ENCODE measurements at regions not wholly inside any gene's neighbourhood (a gene's known extent, or its start where the extent isn't known, plus 50 kb on each side); places are given as distances from the start of the nearest gene placed in this dataset.

DNA sequence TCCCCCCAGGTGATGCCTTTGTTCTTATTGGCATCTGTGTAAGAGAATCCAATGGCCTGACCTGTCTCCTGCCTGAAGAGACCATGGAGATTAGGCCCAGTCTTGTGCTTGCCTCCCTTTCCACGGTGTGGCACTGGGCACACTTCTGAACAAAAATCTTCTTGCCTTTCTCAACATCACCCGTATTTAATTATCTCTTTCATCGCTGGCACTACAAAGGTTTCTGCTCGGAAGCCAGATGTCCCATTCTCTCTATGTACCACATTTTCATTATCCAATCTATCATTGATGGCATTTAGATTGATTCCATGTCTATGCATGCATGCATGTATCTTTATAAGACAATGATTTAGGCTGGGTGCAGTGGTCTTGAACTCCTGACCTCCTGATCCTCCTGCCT, 74.3 kb downstream of the SLC25A15 start:
- 74 to 95% methylated on average over 4 of the region's 4 CpGs for WGBS, 2 donors
- DNase-seq = no peak
- intact Hi-C loops (cut with DNase I) = no loop called here
- Histone ChIP-seq H3K9me3 (no peaks in the 10 kb centered on the region), H3K36me3 (no peaks in the 10 kb centered on the region), H3K27ac (no peak overlapping the region), H3K4me1 (no peaks in the 10 kb centered on the region), H3K27me3 (no peaks in the 10 kb centered on the region), H3K4me3 (no peak overlapping the region)
- TF ChIP-seq, protein P1, sequence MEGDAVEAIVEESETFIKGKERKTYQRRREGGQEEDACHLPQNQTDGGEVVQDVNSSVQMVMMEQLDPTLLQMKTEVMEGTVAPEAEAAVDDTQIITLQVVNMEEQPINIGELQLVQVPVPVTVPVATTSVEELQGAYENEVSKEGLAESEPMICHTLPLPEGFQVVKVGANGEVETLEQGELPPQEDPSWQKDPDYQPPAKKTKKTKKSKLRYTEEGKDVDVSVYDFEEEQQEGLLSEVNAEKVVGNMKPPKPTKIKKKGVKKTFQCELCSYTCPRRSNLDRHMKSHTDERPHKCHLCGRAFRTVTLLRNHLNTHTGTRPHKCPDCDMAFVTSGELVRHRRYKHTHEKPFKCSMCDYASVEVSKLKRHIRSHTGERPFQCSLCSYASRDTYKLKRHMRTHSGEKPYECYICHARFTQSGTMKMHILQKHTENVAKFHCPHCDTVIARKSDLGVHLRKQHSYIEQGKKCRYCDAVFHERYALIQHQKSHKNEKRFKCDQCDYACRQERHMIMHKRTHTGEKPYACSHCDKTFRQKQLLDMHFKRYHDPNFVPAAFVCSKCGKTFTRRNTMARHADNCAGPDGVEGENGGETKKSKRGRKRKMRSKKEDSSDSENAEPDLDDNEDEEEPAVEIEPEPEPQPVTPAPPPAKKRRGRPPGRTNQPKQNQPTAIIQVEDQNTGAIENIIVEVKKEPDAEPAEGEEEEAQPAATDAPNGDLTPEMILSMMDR (IDR thresholded peaks at IDR 0.05) = no peak
- TF ChIP-seq EP300 (IDR thresholded peaks at IDR 0.05) (no peak), POLR2A (IDR thresholded peaks at IDR 0.05) (no peak), POLR2AphosphoS5 (IDR thresholded peaks at IDR 0.05) (no peak)

DNA sequence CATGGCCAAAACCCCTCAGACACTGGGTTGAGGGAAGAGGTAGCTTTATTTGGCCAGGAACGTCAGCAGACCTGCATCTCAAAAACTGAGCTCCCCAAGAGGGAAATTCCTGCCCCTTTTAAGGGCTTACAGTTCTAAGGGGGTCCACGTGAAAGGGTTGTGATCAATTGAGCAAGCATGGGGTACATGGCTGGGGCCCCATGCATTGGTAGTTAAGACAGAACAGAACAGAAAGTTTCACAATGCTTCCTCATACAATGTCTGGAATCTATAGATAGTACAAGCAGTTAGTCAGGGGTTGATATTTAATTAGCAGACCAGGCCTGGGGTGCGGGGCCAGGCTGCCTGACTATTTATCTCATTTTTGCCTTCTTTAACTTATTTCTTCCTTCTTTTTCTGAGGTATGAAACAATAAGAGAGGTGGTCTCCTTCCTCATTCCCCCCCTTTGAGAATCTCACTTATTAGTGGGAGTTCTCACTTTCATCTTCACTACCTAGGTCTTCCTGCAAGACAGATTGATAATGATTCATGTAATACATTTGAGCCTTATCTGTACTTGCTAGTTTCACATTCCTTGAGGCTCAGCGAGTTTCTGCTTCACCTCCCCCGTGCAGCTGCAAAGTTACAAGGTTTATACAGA, 84.8 kb downstream of the SLC25A15 start:
- TF ChIP-seq EP300 (IDR thresholded peaks at IDR 0.05) (no peak), POLR2A (IDR thresholded peaks at IDR 0.05) (no peak)
- TF ChIP-seq, protein P1 (IDR thresholded peaks at IDR 0.05) = no peak
- Histone ChIP-seq H3K9me3 (peaks cover 8 to 39% (median 9%) of the 10 kb centered on the region in 4 donors), H3K4me3 (no peak overlapping the region), H3K27me3 (no peaks in the 10 kb centered on the region), H3K27ac (no peak overlapping the region), H3K4me1 (no peaks in the 10 kb centered on the region), H3K36me3 (peaks cover 4 to 47% (median 7%) of the 10 kb centered on the region in 4 donors)
- WGBS, 2 donors = 94 to 96% methylated on average over 5 of the region's 5 CpGs
- intact Hi-C loops (cut with DNase I) = no loop called here
- DNase-seq = no peak

DNA sequence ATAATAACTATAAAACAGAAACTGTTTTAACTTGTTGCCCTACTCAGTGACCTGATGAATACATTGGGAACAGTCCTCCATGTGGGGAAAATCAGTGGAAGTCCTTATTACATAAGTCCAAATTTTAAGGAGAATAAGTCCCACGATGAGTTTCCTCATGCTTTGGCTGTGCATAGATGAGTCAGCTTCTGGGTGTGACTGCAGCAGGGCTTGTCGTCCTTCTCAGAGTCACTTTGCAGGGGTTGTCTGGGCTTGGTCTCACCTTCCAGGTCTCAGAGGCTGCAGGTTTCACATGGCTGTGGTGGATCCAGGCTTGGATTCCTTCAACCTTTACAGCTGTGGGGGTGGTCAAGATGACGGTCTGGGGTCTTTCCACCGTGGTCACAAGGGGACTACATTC, 85.6 kb downstream of the SLC25A15 start:
- TF ChIP-seq POLR2AphosphoS5 (IDR thresholded peaks at IDR 0.05) (no peak), EP300 (IDR thresholded peaks at IDR 0.05) (no peak), POLR2A (IDR thresholded peaks at IDR 0.05) (no peak)
- TF ChIP-seq, protein P1 (IDR thresholded peaks at IDR 0.05) = no peak
- no peak for DNase-seq
- H3K4me3 ChIP-seq = no peak overlapping the region
- 95 to 96% methylated on average over 4 of the region's 4 CpGs for WGBS, 2 donors
- no peak overlapping the region for H3K27ac ChIP-seq
- intact Hi-C loops (cut with DNase I) = no loop called here
- no peaks in the 10 kb centered on the region for H3K27me3 ChIP-seq
- no peaks in the 10 kb centered on the region for H3K4me1 ChIP-seq
- peaks cover 8 to 39% (median 9%) of the 10 kb centered on the region in 4 donors for H3K9me3 ChIP-seq
- H3K36me3 ChIP-seq = peaks cover 4 to 47% (median 7%) of the 10 kb centered on the region in 4 donors

DNA sequence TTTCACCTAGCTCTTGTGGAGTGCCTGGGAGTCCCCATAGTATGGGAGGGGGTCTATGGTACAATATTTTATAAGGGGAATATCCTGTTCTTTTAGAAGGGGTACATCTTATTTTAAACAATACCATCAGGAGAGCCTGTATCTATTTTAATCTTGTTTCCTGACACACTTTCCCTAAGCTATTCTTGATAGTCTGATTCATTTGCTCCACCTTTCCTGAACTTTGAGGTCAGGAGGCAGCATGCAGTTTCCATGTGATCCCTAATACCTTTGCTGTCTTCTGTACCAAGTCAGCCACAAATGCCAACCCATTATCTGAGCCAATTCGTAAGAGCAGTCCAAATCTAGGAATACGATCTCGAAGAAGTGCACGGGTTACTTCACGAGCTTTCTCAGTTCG, 86.2 kb downstream of the SLC25A15 start:
- Histone ChIP-seq H3K4me3 (no peak overlapping the region), H3K27me3 (no peaks in the 10 kb centered on the region), H3K4me1 (no peaks in the 10 kb centered on the region), H3K9me3 (peaks cover 8 to 39% (median 9%) of the 10 kb centered on the region in 4 donors), H3K36me3 (peaks cover 4 to 51% (median 7%) of the 10 kb centered on the region in 4 donors), H3K27ac (no peak overlapping the region)
- 97% methylated on average over 6 of the region's 6 CpGs for WGBS, 2 donors
- intact Hi-C loops (cut with DNase I) = no loop called here
- no peak for DNase-seq
- TF ChIP-seq POLR2A (IDR thresholded peaks at IDR 0.05) (no peak), POLR2AphosphoS5 (IDR thresholded peaks at IDR 0.05) (no peak), EP300 (IDR thresholded peaks at IDR 0.05) (no peak)
- TF ChIP-seq, protein P1 (IDR thresholded peaks at IDR 0.05) = no peak
